AG09319 (cell line): ENCODE measurements at regions not wholly inside any gene's neighbourhood (a gene's known extent, or its start where the extent isn't known, plus 50 kb on each side); places are given as distances from the start of the nearest gene placed in this dataset.
"Not testable (repeated sequence)": the region's sequence is repeated elsewhere in the genome, so short reads cannot be mapped to it uniquely, and the experiment has no call there.

Experiments
- DNase-seq: peaks from one replicate; pipeline ENCODE4 v3.0.0-alpha.2; 2010; ENCODE audit warnings: low read depth; ENCODE audit errors: extremely low read depth
- TF ChIP-seq, protein P1 (sequence below): IDR thresholded peaks from 2 replicates; pipeline ENCODE4 v1.5.1; 2011; ENCODE audit warnings: low read depth, mild to moderate bottlenecking, inconsistent platforms, low read length, moderate library complexity

DNA sequence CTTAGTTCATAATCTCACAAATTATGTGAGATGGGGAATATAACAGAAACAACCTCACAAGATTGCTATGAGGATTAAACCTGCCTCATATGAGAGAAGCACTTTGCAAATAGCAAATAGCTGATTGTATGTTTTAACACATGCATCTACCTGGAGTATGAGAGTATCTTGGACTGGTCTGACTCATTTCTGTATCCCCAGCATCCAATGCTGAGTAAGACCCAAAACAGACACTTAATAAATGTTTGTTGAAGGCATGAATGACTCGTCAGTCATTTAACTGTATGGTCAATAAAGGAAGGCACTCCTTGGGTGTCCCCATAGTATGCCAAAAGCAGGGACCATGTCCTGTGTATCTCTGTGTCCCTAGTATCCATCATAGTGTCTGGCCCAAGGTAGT, 350.9 kb upstream of the F9 start:
- TF ChIP-seq, protein P1, sequence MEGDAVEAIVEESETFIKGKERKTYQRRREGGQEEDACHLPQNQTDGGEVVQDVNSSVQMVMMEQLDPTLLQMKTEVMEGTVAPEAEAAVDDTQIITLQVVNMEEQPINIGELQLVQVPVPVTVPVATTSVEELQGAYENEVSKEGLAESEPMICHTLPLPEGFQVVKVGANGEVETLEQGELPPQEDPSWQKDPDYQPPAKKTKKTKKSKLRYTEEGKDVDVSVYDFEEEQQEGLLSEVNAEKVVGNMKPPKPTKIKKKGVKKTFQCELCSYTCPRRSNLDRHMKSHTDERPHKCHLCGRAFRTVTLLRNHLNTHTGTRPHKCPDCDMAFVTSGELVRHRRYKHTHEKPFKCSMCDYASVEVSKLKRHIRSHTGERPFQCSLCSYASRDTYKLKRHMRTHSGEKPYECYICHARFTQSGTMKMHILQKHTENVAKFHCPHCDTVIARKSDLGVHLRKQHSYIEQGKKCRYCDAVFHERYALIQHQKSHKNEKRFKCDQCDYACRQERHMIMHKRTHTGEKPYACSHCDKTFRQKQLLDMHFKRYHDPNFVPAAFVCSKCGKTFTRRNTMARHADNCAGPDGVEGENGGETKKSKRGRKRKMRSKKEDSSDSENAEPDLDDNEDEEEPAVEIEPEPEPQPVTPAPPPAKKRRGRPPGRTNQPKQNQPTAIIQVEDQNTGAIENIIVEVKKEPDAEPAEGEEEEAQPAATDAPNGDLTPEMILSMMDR: no peak
- DNase-seq: no peak

DNA sequence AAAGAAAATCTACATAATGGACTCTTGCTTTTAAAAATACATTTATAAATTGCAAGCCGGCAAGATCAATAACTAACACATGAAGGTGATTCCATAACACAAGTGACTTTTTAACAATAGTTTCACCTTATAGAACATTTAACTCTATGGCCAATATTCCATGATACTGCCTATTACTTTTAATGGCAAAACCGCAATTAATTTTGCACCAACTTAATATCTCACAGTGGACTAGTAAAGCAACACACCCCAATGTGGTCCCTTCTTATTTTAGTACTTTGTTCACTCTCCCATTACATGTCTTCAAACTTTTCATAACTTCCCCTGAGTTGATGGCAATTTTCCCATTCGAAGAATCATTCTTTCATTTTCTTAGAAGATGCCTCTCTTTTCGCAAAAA, 351.6 kb upstream of the F9 start:
- no peak for DNase-seq
- TF ChIP-seq, protein P1: no peak

DNA sequence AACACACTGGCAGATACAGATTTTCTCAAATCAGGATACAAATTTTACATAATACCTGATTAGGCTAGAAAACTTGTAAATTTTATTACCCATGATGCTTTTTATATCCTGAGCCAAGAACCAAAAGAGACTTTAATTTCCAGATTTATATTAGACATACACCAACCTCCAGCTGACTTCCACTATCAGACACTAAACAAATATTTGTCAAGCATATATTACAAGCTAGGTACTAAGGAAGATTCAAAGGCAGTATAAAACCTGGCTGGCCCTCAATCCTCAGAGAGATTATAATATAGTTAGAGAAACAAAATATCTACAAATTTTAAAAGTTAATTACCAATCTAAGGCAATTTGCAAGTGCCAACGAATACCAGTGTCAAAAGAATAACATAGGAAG, 357.8 kb upstream of the F9 start:
- TF ChIP-seq, protein P1: no peak
- no peak for DNase-seq

DNA sequence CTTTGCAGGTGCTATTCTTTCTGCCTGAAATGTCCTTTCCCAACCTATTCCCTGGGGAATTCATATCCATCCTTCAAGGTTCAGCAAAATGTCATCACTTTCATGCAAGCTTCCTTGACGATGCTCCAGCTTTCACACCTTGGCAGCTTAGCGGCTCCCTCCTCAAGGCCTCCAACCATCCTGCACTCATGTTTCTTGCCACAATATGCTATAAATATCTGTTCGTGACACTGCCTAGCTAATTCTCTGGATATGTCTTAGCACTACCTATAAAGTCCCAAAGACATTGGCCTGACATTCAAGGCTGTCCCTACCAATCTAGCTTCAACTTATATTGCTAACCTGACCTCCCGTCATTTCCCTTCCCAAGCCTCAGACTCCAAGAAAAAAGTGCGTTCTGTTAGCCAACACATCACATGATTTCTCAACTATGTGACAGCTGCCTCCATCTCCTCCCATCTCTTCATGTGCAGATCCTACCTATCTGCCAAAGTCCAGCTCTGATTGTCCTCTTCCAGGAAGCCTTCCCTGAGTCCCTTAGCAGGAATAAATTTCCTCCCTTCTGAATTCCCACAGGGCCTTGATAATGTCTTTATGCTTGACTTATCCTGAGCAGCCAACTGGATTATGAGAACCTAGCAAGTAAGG, 359.9 kb upstream of the F9 start:
- TF ChIP-seq, protein P1: no peak
- DNase-seq: no peak

DNA sequence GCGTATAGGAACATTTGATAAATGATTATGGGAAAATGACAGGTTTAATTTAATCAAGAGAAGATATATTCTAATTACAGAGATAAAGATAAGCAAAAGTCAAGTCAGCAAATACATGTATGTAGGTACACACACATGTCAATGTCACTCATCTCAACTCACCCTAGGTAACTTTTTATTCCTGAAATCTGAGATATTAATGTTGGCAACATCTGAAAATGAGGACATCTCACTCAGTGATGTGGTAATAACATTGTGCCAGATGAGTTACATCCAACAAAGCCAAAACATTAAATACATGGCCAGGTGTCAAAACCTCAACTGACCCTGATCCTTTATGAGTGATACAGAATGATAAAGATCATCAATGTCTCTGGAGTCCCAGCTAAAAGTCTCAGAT, 363.3 kb upstream of the F9 start:
- TF ChIP-seq, protein P1: no peak
- no peak for DNase-seq

DNA sequence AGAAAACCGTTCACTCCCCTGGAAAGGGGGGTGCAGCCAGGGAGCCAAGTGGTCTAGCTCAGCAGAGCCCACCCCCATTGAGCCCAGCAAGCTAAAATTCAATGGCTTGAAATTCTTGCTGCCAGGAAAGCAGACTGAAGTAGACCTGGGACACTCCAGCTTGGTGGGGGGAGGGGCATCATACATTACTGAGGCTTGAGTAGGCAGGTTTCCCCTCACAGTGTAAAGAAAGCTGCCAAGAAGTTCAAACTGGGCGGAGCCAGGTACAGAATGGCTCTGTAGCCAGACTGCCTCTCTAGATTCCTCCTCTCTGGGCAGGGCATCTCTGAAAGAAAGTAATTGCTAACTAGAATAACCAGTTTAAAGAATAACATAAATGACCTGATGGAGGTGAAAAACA, 372.3 kb upstream of the F9 start:
- DNase-seq: no peak
- TF ChIP-seq, protein P1: no peak

DNA sequence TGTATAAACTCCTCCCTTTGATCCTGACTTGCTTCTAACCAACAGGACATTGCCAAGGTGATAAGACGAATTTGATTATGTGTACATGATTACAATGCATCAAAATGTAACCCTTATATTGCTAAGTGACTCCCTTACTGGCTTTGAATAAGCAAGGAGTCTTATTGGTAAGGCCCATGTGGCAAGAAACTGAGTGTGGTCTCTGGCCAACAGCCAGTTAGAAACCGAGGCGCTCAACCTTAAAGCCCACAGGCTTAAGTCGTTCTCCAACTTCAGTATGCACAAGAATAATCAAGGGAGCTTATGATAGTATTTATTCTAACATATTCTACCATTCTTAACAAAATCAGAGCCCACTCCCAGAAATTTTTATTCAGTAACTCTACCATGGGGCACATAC, 374.2 kb upstream of the F9 start:
- DNase-seq: no peak
- TF ChIP-seq, protein P1: no peak

DNA sequence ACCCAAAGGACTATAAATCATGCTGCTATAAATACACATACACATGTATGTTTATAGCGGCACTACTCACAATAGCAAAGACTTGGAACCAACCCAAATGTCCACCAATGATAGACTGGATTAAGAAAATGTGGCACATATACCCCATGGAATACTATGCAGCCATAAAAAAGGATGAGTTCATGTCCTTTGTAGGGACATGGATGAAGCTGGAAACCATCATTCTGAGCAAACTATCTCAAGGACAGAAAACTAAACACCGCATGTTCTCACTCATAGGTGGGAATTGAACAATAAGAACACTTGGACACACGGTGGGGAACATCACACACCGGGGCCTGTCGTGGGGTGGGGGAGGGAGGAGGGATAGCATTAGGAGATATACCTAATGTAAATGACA, 383.9 kb upstream of the F9 start:
- not testable (repeated sequence) for DNase-seq
